Neuronal stem cell (in vitro differentiated cells): ENCODE measurements at regions not wholly inside any gene's neighbourhood (a gene's known extent, or its start where the extent isn't known, plus 50 kb on each side); places are given as distances from the start of the nearest gene placed in this dataset.

Source experiments
- DNase-seq: peaks from one replicate; pipeline ENCODE4 v3.0.0-alpha.2; 2013; ENCODE audit warnings: low spot score
- H2AFZ ChIP-seq: one replicate; pipeline ENCODE4 v1.6.1; 2013; ENCODE audit warnings: mild to moderate bottlenecking, low read length, inconsistent platforms
- H2AK5ac ChIP-seq: 2 replicates; pipeline ENCODE4 v1.6.1; 2013; ENCODE audit warnings: low read depth, mild to moderate bottlenecking, inconsistent platforms, low read length, moderate library complexity, mixed read lengths
- H2BK120ac ChIP-seq: 2 replicates; pipeline ENCODE4 v1.6.1; 2013; ENCODE audit warnings: low read depth, mild to moderate bottlenecking, inconsistent platforms, low read length, moderate library complexity, mixed read lengths
- H2BK12ac ChIP-seq: one replicate; pipeline ENCODE4 v1.6.1; 2013; ENCODE audit warnings: low read length, inconsistent platforms
- H2BK15ac ChIP-seq: 2 replicates; pipeline ENCODE4 v1.6.1; 2013; ENCODE audit warnings: mild to moderate bottlenecking, low read length, inconsistent platforms, mixed read lengths
- H2BK5ac ChIP-seq: one replicate; pipeline ENCODE4 v1.6.1; 2013; ENCODE audit warnings: inconsistent platforms, mild to moderate bottlenecking, low read length, moderate library complexity
- H3K14ac ChIP-seq: one replicate; pipeline ENCODE4 v1.6.1; 2013; ENCODE audit warnings: low read length, inconsistent platforms
- H3K18ac ChIP-seq: 2 replicates; pipeline ENCODE4 v1.6.1; 2013; ENCODE audit warnings: low read length, inconsistent platforms
- H3K23ac ChIP-seq: 2 replicates; pipeline ENCODE4 v1.6.1; 2013; ENCODE audit warnings: low read depth, mild to moderate bottlenecking, mixed read lengths, low read length, inconsistent platforms; ENCODE audit not compliant: poor library complexity
- H3K27ac ChIP-seq: replicated peaks from 3 replicates; pipeline ENCODE4 v1.5.1; 2013; ENCODE audit warnings: low read length, inconsistent platforms
- H3K27me3 ChIP-seq, 3 experiments: 2 replicates each; pipeline ENCODE4 v1.6.1; 2013; ENCODE audit warnings: low read length in 3 of 3, mild to moderate bottlenecking in 2 of 3, inconsistent platforms in 1 of 3, low read depth in 1 of 3, mixed read lengths in 1 of 3, moderate library complexity in 1 of 3; ENCODE audit not compliant: control insufficient read depth in 3 of 3, insufficient read depth in 3 of 3
- H3K36me3 ChIP-seq, 2 donors: replicated peaks in 1 of 2; 2 replicates each; pipeline ENCODE4 v1.6.1; 2013; ENCODE audit warnings: low read length in 2 of 2; ENCODE audit not compliant: control insufficient read depth in 2 of 2, insufficient read depth in 2 of 2
- H3K4ac ChIP-seq: 2 replicates; pipeline ENCODE4 v1.6.1; 2013; ENCODE audit warnings: inconsistent platforms, mild to moderate bottlenecking, low read length, moderate library complexity
- H3K4me1 ChIP-seq, 2 donors: 1 replicate in 1 of 2; 2 replicates in 1 of 2; pipeline ENCODE4 v1.6.1; 2013; ENCODE audit warnings: low read length in 2 of 2, low read depth in 1 of 2; ENCODE audit not compliant: control insufficient read depth in 2 of 2, insufficient read depth in 1 of 2
- H3K4me2 ChIP-seq: one replicate; pipeline ENCODE4 v1.6.1; 2013; ENCODE audit warnings: mild to moderate bottlenecking, low read length, inconsistent platforms; ENCODE audit not compliant: insufficient read depth, poor library complexity, severe bottlenecking
- H3K4me3 ChIP-seq, 2 donors: 2 replicates each; pipeline ENCODE4 v1.5.1; 2013; ENCODE audit warnings: low read length in 2 of 2, mild to moderate bottlenecking in 2 of 2, inconsistent platforms in 1 of 2, moderate library complexity in 1 of 2
- H3K79me1 ChIP-seq: one replicate; pipeline ENCODE4 v1.6.1; 2013; ENCODE audit warnings: low read depth, mild to moderate bottlenecking, inconsistent platforms, low read length, moderate library complexity
- H3K9ac ChIP-seq: one replicate; pipeline ENCODE4 v1.6.1; 2013; ENCODE audit warnings: mild to moderate bottlenecking, low read depth, low read length, inconsistent platforms; ENCODE audit not compliant: poor library complexity
- H3K9me3 ChIP-seq, 2 donors: replicated peaks in 1 of 2; 2 replicates each; pipeline versions ENCODE3 to v1.6.1; 2013; ENCODE audit warnings: low read length in 2 of 2, mild to moderate bottlenecking in 2 of 2, inconsistent platforms in 1 of 2, low read depth in 1 of 2, mixed read lengths in 1 of 2, moderate library complexity in 1 of 2; ENCODE audit not compliant: control insufficient read depth in 2 of 2, insufficient read depth in 1 of 2
- H4K8ac ChIP-seq: one replicate; pipeline ENCODE4 v1.6.1; 2013; ENCODE audit warnings: low read depth, mild to moderate bottlenecking, inconsistent platforms, low read length, moderate library complexity
- H4K91ac ChIP-seq: one replicate; pipeline ENCODE4 v1.6.1; 2013; ENCODE audit warnings: low read length, low read depth, mild to moderate bottlenecking, inconsistent platforms; ENCODE audit not compliant: poor library complexity
- WGBS, 2 donors: extraction: QIAGEN DNeasy Blood & Tissue Kit; methylation state at CpG; one replicate each; pipeline ENCODE4 v1.1.7; 2013; ENCODE audit warnings: missing lambda C conversion rate in 2 of 2, mixed read lengths in 1 of 2; ENCODE audit not compliant: insufficient read length in 2 of 2, insufficient replicate concordance in 1 of 2; ENCODE audit errors: extremely low coverage in 2 of 2; 5-methylcytosine and 5-hydroxymethylcytosine counted together

GRCh38 chr13:33403807-33404362 is 118.3 kb upstream of the STARD13 start:
- no peaks in the 10 kb centered on the region for H3K36me3 ChIP-seq
- H2AK5ac ChIP-seq, result no peak overlapping the region
- H2BK12ac ChIP-seq, result no peak overlapping the region
- H3K27ac ChIP-seq, result no peak overlapping the region
- no peaks in the 10 kb centered on the region for H3K9me3 ChIP-seq
- H3K18ac ChIP-seq, result no peak overlapping the region
- H2AFZ ChIP-seq, result no peak overlapping the region
- no CpG with 5 or more reads among the region's 5 CpGs for WGBS, 2 donors
- DNase-seq, result no peak
- H2BK5ac ChIP-seq, result no peak overlapping the region
- H3K14ac ChIP-seq, result no peak overlapping the region
- H3K4me1 ChIP-seq, result no peaks in the 10 kb centered on the region
- H3K4me2 ChIP-seq, result no peak overlapping the region
- H3K4ac ChIP-seq, result no peak overlapping the region
- no peaks in the 10 kb centered on the region for H3K79me1 ChIP-seq
- H3K9ac ChIP-seq, result no peak overlapping the region
- no peak overlapping the region for H4K8ac ChIP-seq
- H4K91ac ChIP-seq, result no peak overlapping the region
- H2BK15ac ChIP-seq, result no peak overlapping the region
- H3K4me3 ChIP-seq, result no peak overlapping the region
- no peak overlapping the region for H3K23ac ChIP-seq
- H3K27me3 ChIP-seq, result no peaks in the 10 kb centered on the region
- no peak overlapping the region for H2BK120ac ChIP-seq

- H3K18ac ChIP-seq, result no peak overlapping the region
- no peak overlapping the region for H2BK15ac ChIP-seq
- no peak overlapping the region for H2BK120ac ChIP-seq
- no peaks in the 10 kb centered on the region for H3K4me1 ChIP-seq
- no peak overlapping the region for H3K14ac ChIP-seq
- no peak overlapping the region for H3K23ac ChIP-seq
- H4K8ac ChIP-seq, result no peak overlapping the region
- H3K27me3 ChIP-seq, result no peaks in the 10 kb centered on the region
- H2AK5ac ChIP-seq, result no peak overlapping the region
- H2BK5ac ChIP-seq, result no peak overlapping the region
- no peaks in the 10 kb centered on the region for H3K79me1 ChIP-seq
- H3K9ac ChIP-seq, result no peak overlapping the region
- H3K4me2 ChIP-seq, result no peak overlapping the region
- no peak overlapping the region for H4K91ac ChIP-seq
- H2AFZ ChIP-seq, result no peak overlapping the region
- H3K36me3 ChIP-seq, result no peaks in the 10 kb centered on the region
- no peak for DNase-seq
- H3K4me3 ChIP-seq, result no peak overlapping the region
- no peak overlapping the region for H3K4ac ChIP-seq
- no peak overlapping the region for H2BK12ac ChIP-seq
- H3K9me3 ChIP-seq, result no peaks in the 10 kb centered on the region
- WGBS, 2 donors, result no CpG with 5 or more reads among the region's 2 CpGs
- H3K27ac ChIP-seq, result no peak overlapping the region
These were observed 119.8 kb upstream of the STARD13 start for GRCh38 chr13:33405371-33405770.

- H3K4me3 ChIP-seq, result no peak overlapping the region
- no peaks in the 10 kb centered on the region for H3K4me1 ChIP-seq
- H2BK5ac ChIP-seq, result no peak overlapping the region
- H3K27ac ChIP-seq, result no peak overlapping the region
- no peak for DNase-seq
- H4K91ac ChIP-seq, result no peak overlapping the region
- no peak overlapping the region for H3K14ac ChIP-seq
- H2AK5ac ChIP-seq, result no peak overlapping the region
- H4K8ac ChIP-seq, result no peak overlapping the region
- no peaks in the 10 kb centered on the region for H3K36me3 ChIP-seq
- H2BK15ac ChIP-seq, result no peak overlapping the region
- H3K4me2 ChIP-seq, result no peak overlapping the region
- H2BK120ac ChIP-seq, result no peak overlapping the region
- H3K79me1 ChIP-seq, result no peaks in the 10 kb centered on the region
- H3K9me3 ChIP-seq, result no peaks in the 10 kb centered on the region
- no peaks in the 10 kb centered on the region for H3K27me3 ChIP-seq
- H3K4ac ChIP-seq, result no peak overlapping the region
- H3K23ac ChIP-seq, result no peak overlapping the region
- no peak overlapping the region for H3K9ac ChIP-seq
- H2AFZ ChIP-seq, result no peak overlapping the region
- no CpG with 5 or more reads among the region's 1 CpG for WGBS, 2 donors
- no peak overlapping the region for H3K18ac ChIP-seq
- H2BK12ac ChIP-seq, result no peak overlapping the region
These were observed 124.3 kb upstream of the STARD13 start for GRCh38 chr13:33409673-33410510.

- Histone ChIP-seq H3K14ac (no peak overlapping the region), H2BK5ac (no peak overlapping the region), H2BK12ac (no peak overlapping the region), H3K4me3 (no peak overlapping the region), H3K9ac (no peak overlapping the region), H3K4me2 (no peak overlapping the region), H2BK15ac (no peak overlapping the region), H2BK120ac (no peak overlapping the region), H2AFZ (no peak overlapping the region), H3K27me3 (no peaks in the 10 kb centered on the region), H3K36me3 (no peaks in the 10 kb centered on the region), H4K91ac (no peak overlapping the region), H3K23ac (no peak overlapping the region), H3K4me1 (no peaks in the 10 kb centered on the region), H3K27ac (no peak overlapping the region), H3K18ac (no peak overlapping the region), H3K9me3 (no peaks in the 10 kb centered on the region), H3K4ac (no peak overlapping the region), H3K79me1 (no peaks in the 10 kb centered on the region), H2AK5ac (no peak overlapping the region), H4K8ac (no peak overlapping the region)
- DNase-seq, result no peak
- WGBS, 2 donors, result no CpG with 5 or more reads among the region's 2 CpGs
These were observed 125.1 kb upstream of the STARD13 start for GRCh38 chr13:33410619-33411018.
